ENCODE measurements at regions not wholly inside any gene's neighbourhood (a gene's known extent, or its start where the extent isn't known, plus 50 kb on each side); places are given as distances from the start of the nearest gene placed in this dataset.

DNA sequence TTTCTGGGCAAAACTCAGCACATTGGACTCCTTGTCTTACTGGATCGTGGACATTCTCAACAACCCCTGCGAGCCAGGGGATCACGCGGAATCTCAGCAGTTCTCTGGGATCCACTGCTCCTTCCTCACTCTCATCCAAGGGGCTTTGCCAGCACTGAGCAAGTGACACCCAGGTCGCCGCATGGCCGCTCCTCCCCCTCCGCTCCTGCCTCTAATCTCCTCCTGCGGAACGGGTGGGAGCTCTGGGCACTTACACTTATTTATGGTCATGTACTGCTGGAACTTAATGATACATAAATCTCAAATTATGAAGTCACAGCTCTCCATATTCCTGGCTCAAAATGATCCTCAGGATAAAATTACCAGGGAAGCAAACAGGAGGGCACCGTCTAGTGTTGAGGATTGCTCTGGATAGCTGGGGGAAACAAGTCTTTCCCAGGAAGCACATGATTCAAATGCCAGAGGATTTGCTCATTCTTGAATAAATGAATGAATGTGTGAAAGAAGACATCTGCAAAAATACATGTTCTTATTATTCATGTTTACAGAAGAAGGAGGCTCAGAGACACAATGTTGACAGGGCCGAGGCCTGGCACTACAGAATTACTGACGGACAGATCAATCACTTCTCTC is 1077.3 kb downstream of the TBC1D22A start:
- intact Hi-C loops (cut with micrococcal nuclease), result loop anchor here (5.0 kb wide), 2 partner anchors 207 to 627 kb away; no protein-coding TSS in a partner anchor
- no peak for ATAC-seq
- H3K4me1 ChIP-seq (ENCODE audit: insufficient read depth, low read length), result peaks cover 24% of the 10 kb centered on the region
- no peaks in the 10 kb centered on the region for H3F3A ChIP-seq (ENCODE audit: low read length, unreplicated experiment)
- H3K27ac ChIP-seq (ENCODE audit: low read length), result no peak overlapping the region
- TF ChIP-seq EZH2phosphoT487 (IDR thresholded peaks at IDR 0.05; ENCODE audit: borderline replicate concordance, low read length) (no peak), EZH2 (IDR thresholded peaks at IDR 0.05; ENCODE audit: low read length, unreplicated experiment) (no peak)
- TF ChIP-seq, protein P1, sequence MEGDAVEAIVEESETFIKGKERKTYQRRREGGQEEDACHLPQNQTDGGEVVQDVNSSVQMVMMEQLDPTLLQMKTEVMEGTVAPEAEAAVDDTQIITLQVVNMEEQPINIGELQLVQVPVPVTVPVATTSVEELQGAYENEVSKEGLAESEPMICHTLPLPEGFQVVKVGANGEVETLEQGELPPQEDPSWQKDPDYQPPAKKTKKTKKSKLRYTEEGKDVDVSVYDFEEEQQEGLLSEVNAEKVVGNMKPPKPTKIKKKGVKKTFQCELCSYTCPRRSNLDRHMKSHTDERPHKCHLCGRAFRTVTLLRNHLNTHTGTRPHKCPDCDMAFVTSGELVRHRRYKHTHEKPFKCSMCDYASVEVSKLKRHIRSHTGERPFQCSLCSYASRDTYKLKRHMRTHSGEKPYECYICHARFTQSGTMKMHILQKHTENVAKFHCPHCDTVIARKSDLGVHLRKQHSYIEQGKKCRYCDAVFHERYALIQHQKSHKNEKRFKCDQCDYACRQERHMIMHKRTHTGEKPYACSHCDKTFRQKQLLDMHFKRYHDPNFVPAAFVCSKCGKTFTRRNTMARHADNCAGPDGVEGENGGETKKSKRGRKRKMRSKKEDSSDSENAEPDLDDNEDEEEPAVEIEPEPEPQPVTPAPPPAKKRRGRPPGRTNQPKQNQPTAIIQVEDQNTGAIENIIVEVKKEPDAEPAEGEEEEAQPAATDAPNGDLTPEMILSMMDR (conservative IDR thresholded peaks at IDR 0.05; ENCODE audit: low read depth, low read length), result no peak
- no peak for DNase-seq
- no peaks in the 10 kb centered on the region for H3K9me3 ChIP-seq (ENCODE audit: low read length)
- H3K27me3 ChIP-seq (ENCODE audit: low read length), result no peaks in the 10 kb centered on the region
- ChIA-PET POLR2A (ENCODE audit: unreplicated experiment) (no interaction called here), CTCF (no interaction called here)
- H3K9me2 ChIP-seq (replicated peaks; ENCODE audit: low read length), result no peaks in the 10 kb centered on the region
- no peaks in the 10 kb centered on the region for H3K36me3 ChIP-seq (ENCODE audit: low read depth, low read length)
- no peak overlapping the region for H3K4me3 ChIP-seq (ENCODE audit: low read length)
- no peak overlapping the region for H3K4me2 ChIP-seq (ENCODE audit: low read length)
- no peak overlapping the region for H2AFZ ChIP-seq (ENCODE audit: low read length)
- H3K79me2 ChIP-seq (ENCODE audit: low read length), result no peaks in the 10 kb centered on the region
- H4K20me1 ChIP-seq (ENCODE audit: low read length), result no peaks in the 10 kb centered on the region
- BruUV-seq (replicated peaks), result no TSS peak
- no peak overlapping the region for H3K9ac ChIP-seq (ENCODE audit: low read length)

DNA sequence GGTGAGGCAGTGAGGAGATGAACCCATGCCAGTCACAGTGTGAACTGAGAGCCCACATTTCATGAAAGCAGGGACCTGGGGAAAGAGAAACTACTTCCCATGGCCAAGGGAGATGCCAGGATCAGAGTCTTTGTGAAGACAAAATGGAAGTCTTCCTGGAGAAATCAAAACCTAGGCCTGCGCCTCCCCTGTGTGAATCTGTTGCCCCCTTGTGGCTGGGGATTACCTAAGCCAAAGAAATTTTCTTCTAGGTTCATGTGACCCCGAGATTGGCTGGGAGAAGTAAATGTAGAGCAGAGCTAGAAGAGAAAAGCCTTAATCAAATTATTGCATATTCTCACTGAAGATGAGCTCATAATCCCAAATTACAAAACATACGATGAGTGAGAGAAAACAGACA is 1075.3 kb downstream of the TBC1D22A start:
- H3K79me2 ChIP-seq (ENCODE audit: low read length), result no peaks in the 10 kb centered on the region
- H3F3A ChIP-seq (ENCODE audit: low read length, unreplicated experiment), result no peaks in the 10 kb centered on the region
- H4K20me1 ChIP-seq (ENCODE audit: low read length), result no peaks in the 10 kb centered on the region
- peak overlapping the region; percentile 38; the same call in 1 of the 2 replicates for H2AFZ ChIP-seq (ENCODE audit: low read length)
- DNase-seq, result peak; percentile 54
- H3K4me2 ChIP-seq (ENCODE audit: low read length), result no peak overlapping the region
- BruUV-seq (replicated peaks), result no TSS peak
- H3K27ac ChIP-seq (ENCODE audit: low read length), result 0 out of 2 replicates have a peak overlapping the region, but pooled peaks have one; percentile 26
- no peaks in the 10 kb centered on the region for H3K36me3 ChIP-seq (ENCODE audit: low read depth, low read length)
- ATAC-seq, result no peak
- no peaks in the 10 kb centered on the region for H3K27me3 ChIP-seq (ENCODE audit: low read length)
- H3K4me1 ChIP-seq (ENCODE audit: insufficient read depth, low read length), result peaks cover 25% of the 10 kb centered on the region
- no peaks in the 10 kb centered on the region for H3K9me2 ChIP-seq (replicated peaks; ENCODE audit: low read length)
- no peak overlapping the region for H3K9ac ChIP-seq (ENCODE audit: low read length)
- intact Hi-C loops (cut with micrococcal nuclease), result loop anchor here (5.0 kb wide), 2 partner anchors 205 to 625 kb away; no protein-coding TSS in a partner anchor
- H3K9me3 ChIP-seq (ENCODE audit: low read length), result no peaks in the 10 kb centered on the region
- H3K4me3 ChIP-seq (ENCODE audit: low read length), result no peak overlapping the region
- TF ChIP-seq, protein P1 (conservative IDR thresholded peaks at IDR 0.05; ENCODE audit: low read depth, low read length), result peak; percentile 67
- TF ChIP-seq EZH2phosphoT487 (IDR thresholded peaks at IDR 0.05; ENCODE audit: borderline replicate concordance, low read length) (no peak), EZH2 (IDR thresholded peaks at IDR 0.05; ENCODE audit: low read length, unreplicated experiment) (no peak)
- ChIA-PET POLR2A (ENCODE audit: unreplicated experiment) (no interaction called here), CTCF (no interaction called here)

DNA sequence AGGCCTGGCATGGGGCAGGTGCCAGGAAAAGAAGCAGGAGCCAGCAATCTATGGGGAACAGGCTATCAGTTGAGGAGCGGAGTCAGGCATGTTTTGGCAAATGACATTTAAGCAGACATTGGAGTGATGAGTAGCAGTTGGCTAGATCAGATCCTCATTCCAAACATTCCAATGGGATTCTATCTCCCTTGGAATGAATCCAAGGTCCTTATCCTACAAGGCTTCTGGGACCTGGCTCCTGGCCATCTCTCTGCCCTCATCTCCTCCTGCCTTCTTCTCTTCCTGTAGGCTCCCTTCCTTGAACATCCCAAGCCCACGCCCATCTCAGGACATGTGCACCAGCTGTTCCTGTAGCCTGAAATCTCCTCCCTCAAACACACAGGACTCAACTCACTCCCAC is 1074.5 kb downstream of the TBC1D22A start:
- Histone ChIP-seq H3K9me2 (replicated peaks; ENCODE audit: low read length) (no peaks in the 10 kb centered on the region), H3K4me2 (ENCODE audit: low read length) (no peak overlapping the region), H3K9me3 (ENCODE audit: low read length) (no peaks in the 10 kb centered on the region), H3F3A (ENCODE audit: low read length, unreplicated experiment) (no peaks in the 10 kb centered on the region), H3K4me1 (ENCODE audit: insufficient read depth, low read length) (peaks cover 25% of the 10 kb centered on the region), H3K27ac (ENCODE audit: low read length) (peak overlapping the region; percentile 61; the same call in 1 of the 2 replicates), H4K20me1 (ENCODE audit: low read length) (no peaks in the 10 kb centered on the region), H3K27me3 (ENCODE audit: low read length) (no peaks in the 10 kb centered on the region), H2AFZ (ENCODE audit: low read length) (no peak overlapping the region), H3K9ac (ENCODE audit: low read length) (no peak overlapping the region), H3K36me3 (ENCODE audit: low read depth, low read length) (no peaks in the 10 kb centered on the region), H3K79me2 (ENCODE audit: low read length) (no peaks in the 10 kb centered on the region), H3K4me3 (ENCODE audit: low read length) (no peak overlapping the region)
- CTCF ChIA-PET, result no interaction called here
- POLR2A ChIA-PET (ENCODE audit: unreplicated experiment), result no interaction called here
- TF ChIP-seq EZH2phosphoT487 (IDR thresholded peaks at IDR 0.05; ENCODE audit: borderline replicate concordance, low read length), result no peak
- TF ChIP-seq EZH2 (IDR thresholded peaks at IDR 0.05; ENCODE audit: low read length, unreplicated experiment), result no peak
- TF ChIP-seq, protein P1 (conservative IDR thresholded peaks at IDR 0.05; ENCODE audit: low read depth, low read length), result no peak
- intact Hi-C loops (cut with micrococcal nuclease), result loop anchor here (5.0 kb wide), 2 partner anchors 205 to 625 kb away; no protein-coding TSS in a partner anchor
- ATAC-seq, result peak; percentile 39
- BruUV-seq (replicated peaks), result no TSS peak
- peak; percentile 80 for DNase-seq

All from PC-3 (cell line).